CD14-positive monocyte (primary cell): ENCODE measurements at regions not wholly inside any gene's neighbourhood (a gene's known extent, or its start where the extent isn't known, plus 50 kb on each side); places are given as distances from the start of the nearest gene placed in this dataset.

Experiments
- DNase-seq, 3 donors: peaks; one replicate each; pipeline ENCODE4 v3.0.0-alpha.2; 2011 to 2022
- H2AFZ ChIP-seq: 2 replicates; pipeline ENCODE4 v1.6.0; 2012; ENCODE audit warnings: mild to moderate bottlenecking, low read depth, low read length, inconsistent platforms; ENCODE audit not compliant: insufficient read depth, poor library complexity, severe bottlenecking
- H3K27ac ChIP-seq, 2 donors: 1 replicate in 1 of 2; 2 replicates in 1 of 2; pipeline ENCODE4 v1.5.1; 2012 to 2013; ENCODE audit warnings: low read length in 2 of 2, control low read depth in 1 of 2, inconsistent platforms in 1 of 2, low read depth in 1 of 2, mild to moderate bottlenecking in 1 of 2
- H3K27me3 ChIP-seq, 2 donors: one replicate each; pipeline versions ENCODE4 v1.6.0 to v1.6.1; 2011 to 2013; ENCODE audit warnings: low read length in 2 of 2; ENCODE audit not compliant: control insufficient read depth in 2 of 2, insufficient read depth in 2 of 2
- H3K36me3 ChIP-seq, 2 donors: replicated peaks in 1 of 2; 1 replicate in 1 of 2; 2 replicates in 1 of 2; pipeline versions ENCODE4 v1.5.1 to v1.6.1; 2012 to 2013; ENCODE audit warnings: low read length in 2 of 2, control low read depth in 1 of 2, inconsistent platforms in 1 of 2, mild to moderate bottlenecking in 1 of 2; ENCODE audit not compliant: insufficient read depth in 2 of 2, control insufficient read depth in 1 of 2
- H3K4me1 ChIP-seq, 2 donors: 1 replicate in 1 of 2; 2 replicates in 1 of 2; pipeline versions ENCODE4 v1.5.1 to v1.6.1; 2012 to 2013; ENCODE audit warnings: low read length in 2 of 2, control low read depth in 1 of 2, inconsistent platforms in 1 of 2, mild to moderate bottlenecking in 1 of 2, moderate library complexity in 1 of 2; ENCODE audit not compliant: insufficient read depth in 2 of 2, control insufficient read depth in 1 of 2
- H3K4me2 ChIP-seq: replicated peaks from 2 replicates; pipeline ENCODE3; 2012; ENCODE audit warnings: low read length, moderate library complexity, mild to moderate bottlenecking; ENCODE audit not compliant: poor library complexity, severe bottlenecking; ENCODE audit errors: extremely low read depth
- H3K4me3 ChIP-seq, 3 experiments: fragments of 200-600 bp in 1 of 3; sonication (generic) in 1 of 3; replicated peaks in 1 of 3; 1 replicate in 2 of 3; 2 replicates in 1 of 3; pipeline ENCODE4 v1.5.1; 2011 to 2013; ENCODE audit warnings: low read length in 3 of 3, mild to moderate bottlenecking in 3 of 3, control low read depth in 2 of 3, low read depth in 2 of 3, inconsistent platforms in 1 of 3, moderate library complexity in 1 of 3
- H3K79me2 ChIP-seq: 2 replicates; pipeline ENCODE4 v1.6.0; 2012; ENCODE audit warnings: mild to moderate bottlenecking, control low read depth, inconsistent platforms, low read length, moderate library complexity; ENCODE audit not compliant: insufficient read depth
- H3K9ac ChIP-seq: 2 replicates; pipeline ENCODE4 v1.6.0; 2017; ENCODE audit warnings: low read length, mild to moderate bottlenecking; ENCODE audit not compliant: insufficient read depth, poor library complexity, severe bottlenecking
- H3K9me3 ChIP-seq, 2 donors: replicated peaks in 1 of 2; 1 replicate in 1 of 2; 2 replicates in 1 of 2; pipeline versions ENCODE4 v1.5.1 to v1.6.1; 2012 to 2013; ENCODE audit warnings: low read length in 2 of 2, control low read depth in 1 of 2; ENCODE audit not compliant: control insufficient read depth in 1 of 2, insufficient read depth in 1 of 2
- H4K20me1 ChIP-seq: 2 replicates; pipeline ENCODE4 v1.6.0; 2012; ENCODE audit warnings: mild to moderate bottlenecking, low read length, control low read depth, moderate library complexity; ENCODE audit not compliant: insufficient read depth
- H3K27ac Mint-ChIP-seq, 7 donors: one replicate each; pipeline ENCODE4 v1.8.0; 2020; ENCODE audit warnings: mild to moderate bottlenecking in 7 of 7, mixed read lengths in 7 of 7, moderate library complexity in 6 of 7, inconsistent platforms in 2 of 7
- H3K27me3 Mint-ChIP-seq, 3 donors: one replicate each; pipeline ENCODE4 v1.8.0; 2021 to 2022; ENCODE audit warnings: low read depth in 3 of 3, mild to moderate bottlenecking in 3 of 3, mixed read lengths in 3 of 3, moderate library complexity in 3 of 3, inconsistent platforms in 1 of 3
- H3K36me3 Mint-ChIP-seq, 2 donors: one replicate each; pipeline ENCODE4 v1.8.0; 2020; ENCODE audit warnings: mixed read lengths in 2 of 2, inconsistent platforms in 1 of 2, mild to moderate bottlenecking in 1 of 2
- H3K4me1 Mint-ChIP-seq: one replicate; pipeline ENCODE4 v1.8.0; 2020; ENCODE audit warnings: mild to moderate bottlenecking, mixed read lengths
- H3K4me3 Mint-ChIP-seq, 2 donors: one replicate each; pipeline ENCODE4 v1.8.0; 2020; ENCODE audit warnings: mild to moderate bottlenecking in 2 of 2, mixed read lengths in 2 of 2, moderate library complexity in 1 of 2
- H3K9me3 Mint-ChIP-seq, 7 donors: one replicate each; pipeline ENCODE4 v1.8.0; 2020 to 2022; ENCODE audit warnings: mixed read lengths in 7 of 7, mild to moderate bottlenecking in 6 of 7, moderate library complexity in 6 of 7, inconsistent platforms in 2 of 7
- WGBS: methylation state at CpG from one replicate; pipeline ENCODE4 v1.1.5; 2013; ENCODE audit warnings: missing lambda C conversion rate; ENCODE audit not compliant: insufficient coverage; 5-methylcytosine and 5-hydroxymethylcytosine counted together
- intact Hi-C, 2 donors: fragments of 100-400 bp; cut with micrococcal nuclease; formaldehyde crosslinking; loops; one replicate each; pipeline versions ENCODE4 v1.15.0 to v1.15.1; 2023
- TF ChIP-seq, protein P1 (sequence below): fragments of 200-600 bp; IDR thresholded peaks from one replicate; pipeline ENCODE4 v1.8.0; 2022; ENCODE audit warnings: antibody characterized with exemption, mild to moderate bottlenecking

DNA sequence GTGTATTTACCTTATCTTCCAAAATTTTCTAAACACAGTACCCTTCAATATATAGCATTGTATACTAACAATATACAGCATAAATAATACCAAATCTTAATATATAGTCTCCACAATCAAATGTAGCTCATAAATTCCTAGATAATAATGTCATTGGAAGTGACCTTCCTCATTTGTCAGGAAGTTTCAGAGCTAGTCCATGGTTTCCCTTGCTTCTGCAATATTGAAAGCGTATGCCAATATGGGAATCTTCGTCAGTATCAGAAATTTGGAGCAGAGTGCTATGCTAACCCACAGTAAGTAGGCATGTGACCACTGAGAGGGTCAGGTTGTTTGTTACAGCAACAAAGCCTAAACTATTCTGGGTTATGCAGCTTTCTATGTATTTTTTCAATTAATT is 774.9 kb upstream of the CDH10 start:
- no peaks in the 10 kb centered on the region for H4K20me1 ChIP-seq
- no peak overlapping the region for H3K9ac ChIP-seq
- intact Hi-C loops, result no loop called here
- H3K4me3 ChIP-seq, result no peak overlapping the region
- H3K36me3 Mint-ChIP-seq, result no peaks in the 10 kb centered on the region
- H3K9me3 ChIP-seq, result peaks cover 0 to 4% of the 10 kb centered on the region in 2 donors
- no peak for DNase-seq
- H3K4me2 ChIP-seq, result no peak overlapping the region
- no peaks in the 10 kb centered on the region for H3K79me2 ChIP-seq
- H3K4me3 Mint-ChIP-seq, result no peak overlapping the region
- 93% methylated on average over 2 of the region's 2 CpGs for WGBS
- no peak overlapping the region for H3K27ac ChIP-seq
- H3K4me1 Mint-ChIP-seq, result no peaks in the 10 kb centered on the region
- no peak overlapping the region for H3K27ac Mint-ChIP-seq
- no peaks in the 10 kb centered on the region for H3K4me1 ChIP-seq
- H2AFZ ChIP-seq, result no peak overlapping the region
- peaks cover 0 to 4% (median 0%) of the 10 kb centered on the region in 7 donors for H3K9me3 Mint-ChIP-seq
- no peaks in the 10 kb centered on the region for H3K27me3 ChIP-seq
- peaks cover 0 to 3% (median 0%) of the 10 kb centered on the region in 3 donors for H3K27me3 Mint-ChIP-seq
- TF ChIP-seq, protein P1, sequence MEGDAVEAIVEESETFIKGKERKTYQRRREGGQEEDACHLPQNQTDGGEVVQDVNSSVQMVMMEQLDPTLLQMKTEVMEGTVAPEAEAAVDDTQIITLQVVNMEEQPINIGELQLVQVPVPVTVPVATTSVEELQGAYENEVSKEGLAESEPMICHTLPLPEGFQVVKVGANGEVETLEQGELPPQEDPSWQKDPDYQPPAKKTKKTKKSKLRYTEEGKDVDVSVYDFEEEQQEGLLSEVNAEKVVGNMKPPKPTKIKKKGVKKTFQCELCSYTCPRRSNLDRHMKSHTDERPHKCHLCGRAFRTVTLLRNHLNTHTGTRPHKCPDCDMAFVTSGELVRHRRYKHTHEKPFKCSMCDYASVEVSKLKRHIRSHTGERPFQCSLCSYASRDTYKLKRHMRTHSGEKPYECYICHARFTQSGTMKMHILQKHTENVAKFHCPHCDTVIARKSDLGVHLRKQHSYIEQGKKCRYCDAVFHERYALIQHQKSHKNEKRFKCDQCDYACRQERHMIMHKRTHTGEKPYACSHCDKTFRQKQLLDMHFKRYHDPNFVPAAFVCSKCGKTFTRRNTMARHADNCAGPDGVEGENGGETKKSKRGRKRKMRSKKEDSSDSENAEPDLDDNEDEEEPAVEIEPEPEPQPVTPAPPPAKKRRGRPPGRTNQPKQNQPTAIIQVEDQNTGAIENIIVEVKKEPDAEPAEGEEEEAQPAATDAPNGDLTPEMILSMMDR, result no peak
- H3K36me3 ChIP-seq, result no peaks in the 10 kb centered on the region

DNA sequence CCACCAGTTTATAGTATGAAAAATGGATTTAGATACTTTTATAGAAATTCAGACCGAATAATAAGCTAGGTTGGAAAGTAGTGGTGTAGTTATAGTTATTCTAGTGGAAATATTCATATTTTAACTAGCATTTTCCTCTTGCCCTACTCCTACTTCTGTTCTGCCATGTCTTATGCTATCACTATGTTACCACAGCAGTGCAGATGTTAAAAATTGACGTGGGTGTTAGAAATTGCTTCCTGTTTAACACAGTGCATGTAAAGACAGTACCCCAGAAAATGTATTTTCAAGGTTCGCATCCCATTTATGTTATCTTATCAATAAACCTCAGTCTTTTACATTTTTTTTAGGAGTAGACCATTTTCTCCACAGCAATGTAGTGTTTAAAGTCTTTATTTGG is 774.2 kb upstream of the CDH10 start:
- intact Hi-C loops, result no loop called here

More for the DNA sequence above, 774.2 kb upstream of the CDH10 start:
- Histone ChIP-seq H3K9me3 (peaks cover 0 to 4% of the 10 kb centered on the region in 2 donors), H3K79me2 (no peaks in the 10 kb centered on the region), H3K4me1 (no peaks in the 10 kb centered on the region), H3K4me3 (no peak overlapping the region), H2AFZ (no peak overlapping the region), H3K9ac (no peak overlapping the region), H3K36me3 (no peaks in the 10 kb centered on the region), H4K20me1 (no peaks in the 10 kb centered on the region), H3K4me2 (no peak overlapping the region), H3K27ac (no peak overlapping the region), H3K27me3 (no peaks in the 10 kb centered on the region)
- TF ChIP-seq, protein P1, result no peak
- DNase-seq, result no peak
- H3K27ac Mint-ChIP-seq, result no peak overlapping the region
- H3K9me3 Mint-ChIP-seq, result peaks cover 0 to 4% (median 0%) of the 10 kb centered on the region in 7 donors
- H3K36me3 Mint-ChIP-seq, result no peaks in the 10 kb centered on the region
- no peaks in the 10 kb centered on the region for H3K4me1 Mint-ChIP-seq
- H3K4me3 Mint-ChIP-seq, result no peak overlapping the region
- peaks cover 0 to 3% (median 0%) of the 10 kb centered on the region in 3 donors for H3K27me3 Mint-ChIP-seq
- WGBS, result no CpG with 5 or more reads among the region's 3 CpGs
